ENCODE measurements at regions not wholly inside any gene's neighbourhood (a gene's known extent, or its start where the extent isn't known, plus 50 kb on each side); places are given as distances from the start of the nearest gene placed in this dataset.

- DNase-seq (ENCODE audit: low read depth, low spot score) (no peak), FAIRE-seq (no peak)
- H3K9me1 ChIP-seq (ENCODE audit: control insufficient read depth, extremely low read depth, insufficient read depth, low read length): no peaks in the 10 kb centered on the region
- H3K4me3 ChIP-seq (ENCODE audit: control insufficient read depth in 2 of 3, extremely low read depth in 1 of 3, insufficient read depth in 2 of 3, low read depth in 1 of 3, low read length in 3 of 3): no peak overlapping the region
- H3K27me3 ChIP-seq (ENCODE audit: control insufficient read depth, extremely low read depth, insufficient read depth, low read length): no peaks in the 10 kb centered on the region
- H3K4me2 ChIP-seq (ENCODE audit: control insufficient read depth, extremely low read depth, insufficient read depth, low read depth, low read length): no peak overlapping the region
- H2AFZ ChIP-seq (ENCODE audit: control insufficient read depth, low read length): no peak overlapping the region
- no peaks in the 10 kb centered on the region for H4K20me1 ChIP-seq (ENCODE audit: control insufficient read depth, extremely low read depth, insufficient read depth, low read length)
- no peaks in the 10 kb centered on the region for H3K36me3 ChIP-seq (ENCODE audit: control insufficient read depth in 2 of 2, extremely low read depth in 1 of 2, insufficient read depth in 2 of 2, low read length in 2 of 2)
- H3K27ac ChIP-seq (ENCODE audit: control insufficient read depth, insufficient read depth, low read length): no peak overlapping the region
- TF ChIP-seq EZH2 (IDR thresholded peaks at IDR 0.05; ENCODE audit: low read length) (no peak), CTCF (optimal IDR thresholded peaks at IDR 0.05 in 1 of 3, IDR thresholded peaks at IDR 0.05 in 1 of 3, conservative IDR thresholded peaks at IDR 0.05 in 1 of 3; ENCODE audit: extremely low read depth in 1 of 3, insufficient read depth in 2 of 3, low read length in 3 of 3) (no peak)
- H3K4me1 ChIP-seq (ENCODE audit: control insufficient read depth, extremely low read depth, insufficient read depth, low read length): no peaks in the 10 kb centered on the region
- dilution Hi-C loops (cut with MboI; ENCODE audit: extremely low pct_ligation_motif_present, low sequenced_read_pairs): loop anchor here (10.0 kb wide), 1 partner anchor 753 kb away; no protein-coding TSS in a partner anchor
- no peaks in the 10 kb centered on the region for H3K9me3 ChIP-seq (ENCODE audit: control insufficient read depth, low read depth, low read length)
- no peaks in the 10 kb centered on the region for H3K79me2 ChIP-seq (ENCODE audit: control insufficient read depth, insufficient read depth, low read length)
- no peak overlapping the region for H3K9ac ChIP-seq (ENCODE audit: control insufficient read depth, extremely low read depth, insufficient read depth, low read length)
Measured at GRCh38 chr1:213371525-213371846, 320.4 kb downstream of the RPS6KC1 start.

- Histone ChIP-seq H3K9me1 (ENCODE audit: control insufficient read depth, extremely low read depth, insufficient read depth, low read length) (no peaks in the 10 kb centered on the region), H4K20me1 (ENCODE audit: control insufficient read depth, extremely low read depth, insufficient read depth, low read length) (no peaks in the 10 kb centered on the region), H3K36me3 (ENCODE audit: control insufficient read depth in 2 of 2, extremely low read depth in 1 of 2, insufficient read depth in 2 of 2, low read length in 2 of 2) (no peaks in the 10 kb centered on the region), H3K27ac (ENCODE audit: control insufficient read depth, insufficient read depth, low read length) (no peak overlapping the region), H3K27me3 (ENCODE audit: control insufficient read depth, extremely low read depth, insufficient read depth, low read length) (no peaks in the 10 kb centered on the region), H2AFZ (ENCODE audit: control insufficient read depth, low read length) (no peak overlapping the region), H3K4me1 (ENCODE audit: control insufficient read depth, extremely low read depth, insufficient read depth, low read length) (no peaks in the 10 kb centered on the region), H3K9ac (ENCODE audit: control insufficient read depth, extremely low read depth, insufficient read depth, low read length) (no peak overlapping the region), H3K79me2 (ENCODE audit: control insufficient read depth, insufficient read depth, low read length) (no peaks in the 10 kb centered on the region), H3K4me3 (ENCODE audit: control insufficient read depth in 2 of 3, extremely low read depth in 1 of 3, insufficient read depth in 2 of 3, low read depth in 1 of 3, low read length in 3 of 3) (no peak overlapping the region), H3K4me2 (ENCODE audit: control insufficient read depth, extremely low read depth, insufficient read depth, low read depth, low read length) (no peak overlapping the region), H3K9me3 (ENCODE audit: control insufficient read depth, low read depth, low read length) (no peaks in the 10 kb centered on the region)
- DNase-seq (ENCODE audit: low read depth, low spot score): no peak
- TF ChIP-seq CTCF (optimal IDR thresholded peaks at IDR 0.05 in 1 of 3, IDR thresholded peaks at IDR 0.05 in 1 of 3, conservative IDR thresholded peaks at IDR 0.05 in 1 of 3; ENCODE audit: extremely low read depth in 1 of 3, insufficient read depth in 2 of 3, low read length in 3 of 3) (no peak), EZH2 (IDR thresholded peaks at IDR 0.05; ENCODE audit: low read length) (no peak)
- FAIRE-seq: no peak
- dilution Hi-C loops (cut with MboI; ENCODE audit: extremely low pct_ligation_motif_present, low sequenced_read_pairs): loop anchor here (10.0 kb wide), 1 partner anchor 753 kb away; no protein-coding TSS in a partner anchor
Measured at GRCh38 chr1:213371847-213372619, 321.0 kb downstream of the RPS6KC1 start.
